HepG2 (cell line): ENCODE measurements at regions not wholly inside any gene's neighbourhood (a gene's known extent, or its start where the extent isn't known, plus 50 kb on each side); places are given as distances from the start of the nearest gene placed in this dataset.

Experiments
- ARNT ChIP-seq: fragments of 450-650 bp; IDR thresholded peaks from 2 replicates; pipeline ENCODE4 v1.6.1; 2017
- ASH2L ChIP-seq: fragments of 300-600, 200-600 bp; sonication (generic); IDR thresholded peaks from 2 replicates; pipeline ENCODE4 v1.7.0; 2017; ENCODE audit warnings: low read depth, mild to moderate bottlenecking, moderate library complexity, mixed read lengths, low read length; ENCODE audit not compliant: insufficient read length
- GPN1 ChIP-seq: sonication (generic); formaldehyde crosslinking; IDR thresholded peaks from 2 replicates; pipeline ENCODE4 v1.5.1; 2020; ENCODE audit warnings: missing genetic modification reagents, borderline replicate concordance
- MEF2D ChIP-seq: sonication (generic); formaldehyde crosslinking; IDR thresholded peaks from 2 replicates; pipeline ENCODE4 v1.5.1; 2020; ENCODE audit warnings: mild to moderate bottlenecking, missing genetic modification reagents
- NFIB ChIP-seq: sonication (generic); formaldehyde crosslinking; IDR thresholded peaks from 2 replicates; pipeline ENCODE4 v1.9.0; 2021; ENCODE audit warnings: missing genetic modification reagents, mild to moderate bottlenecking, borderline replicate concordance
- NPAS2 ChIP-seq: sonication (generic); formaldehyde crosslinking; IDR thresholded peaks from 2 replicates; pipeline ENCODE4 v1.8.0; 2022; ENCODE audit warnings: mild to moderate bottlenecking, missing genetic modification reagents, borderline replicate concordance
- PITX1 ChIP-seq: sonication (generic); formaldehyde crosslinking; IDR thresholded peaks from 2 replicates; pipeline ENCODE4 v1.5.1; 2020; ENCODE audit warnings: mild to moderate bottlenecking, missing genetic modification reagents
- POGZ ChIP-seq: sonication (generic); formaldehyde crosslinking; IDR thresholded peaks from 2 replicates; pipeline ENCODE4 v1.4.0; 2020; ENCODE audit warnings: mild to moderate bottlenecking, missing genetic modification reagents
- PPARG ChIP-seq: conservative IDR thresholded peaks from 2 replicates; pipeline ENCODE4 v1.6.1; 2016; ENCODE audit warnings: missing biosample characterization, missing genetic modification reagents
- SMC3 ChIP-seq: IDR thresholded peaks from 2 replicates; pipeline ENCODE4 v1.6.1; 2011; ENCODE audit warnings: low read length, improper control_type of control experiment
- SRY ChIP-seq: sonication (generic); formaldehyde crosslinking; IDR thresholded peaks from 2 replicates; pipeline ENCODE4 v1.8.0; 2022; ENCODE audit warnings: mild to moderate bottlenecking, missing genetic modification reagents
- ZNF12 ChIP-seq: sonication (generic); formaldehyde crosslinking; IDR thresholded peaks from 2 replicates; pipeline ENCODE4 v1.5.0; 2020; ENCODE audit warnings: missing genetic modification reagents
- ZNF251 ChIP-seq: sonication (generic); formaldehyde crosslinking; IDR thresholded peaks from 2 replicates; pipeline ENCODE4 v1.9.0; 2021; ENCODE audit warnings: mild to moderate bottlenecking, missing genetic modification reagents
- ZNF333 ChIP-seq: sonication (generic); formaldehyde crosslinking; IDR thresholded peaks from 2 replicates; pipeline ENCODE4 v1.4.0; 2020; ENCODE audit warnings: mild to moderate bottlenecking, missing genetic modification reagents, borderline replicate concordance
- ZNF781 ChIP-seq: sonication (generic); formaldehyde crosslinking; IDR thresholded peaks from 2 replicates; pipeline ENCODE4 v1.5.1; 2020; ENCODE audit warnings: borderline replicate concordance, mild to moderate bottlenecking, missing genetic modification reagents; ENCODE audit errors: not compliant biosample characterization
- TF ChIP-seq, protein P1 (sequence below): sonication (generic); formaldehyde crosslinking; IDR thresholded peaks from 2 replicates; pipeline ENCODE4; 2020; ENCODE audit warnings: missing genetic modification reagents, mild to moderate bottlenecking, borderline replicate concordance
- TF ChIP-seq, protein P2 (sequence below): sonication (generic); formaldehyde crosslinking; IDR thresholded peaks from 2 replicates; pipeline ENCODE4 v1.5.1; 2020; ENCODE audit warnings: mild to moderate bottlenecking, missing genetic modification reagents, moderate library complexity
- TF ChIP-seq, protein P3 (sequence below): sonication (generic); formaldehyde crosslinking; IDR thresholded peaks from 2 replicates; pipeline ENCODE4 v1.5.0; 2020; ENCODE audit warnings: missing genetic modification reagents
- TF ChIP-seq, protein P4 (sequence below): IDR thresholded peaks from 2 replicates; pipeline ENCODE4 v1.6.1; 2016; ENCODE audit warnings: low read depth, borderline replicate concordance
- TF ChIP-seq, protein P5 (sequence below): sonication (generic); formaldehyde crosslinking; IDR thresholded peaks from 2 replicates; pipeline ENCODE4 v1.5.0; 2020; ENCODE audit warnings: mild to moderate bottlenecking, missing genetic modification reagents, moderate library complexity

DNA sequence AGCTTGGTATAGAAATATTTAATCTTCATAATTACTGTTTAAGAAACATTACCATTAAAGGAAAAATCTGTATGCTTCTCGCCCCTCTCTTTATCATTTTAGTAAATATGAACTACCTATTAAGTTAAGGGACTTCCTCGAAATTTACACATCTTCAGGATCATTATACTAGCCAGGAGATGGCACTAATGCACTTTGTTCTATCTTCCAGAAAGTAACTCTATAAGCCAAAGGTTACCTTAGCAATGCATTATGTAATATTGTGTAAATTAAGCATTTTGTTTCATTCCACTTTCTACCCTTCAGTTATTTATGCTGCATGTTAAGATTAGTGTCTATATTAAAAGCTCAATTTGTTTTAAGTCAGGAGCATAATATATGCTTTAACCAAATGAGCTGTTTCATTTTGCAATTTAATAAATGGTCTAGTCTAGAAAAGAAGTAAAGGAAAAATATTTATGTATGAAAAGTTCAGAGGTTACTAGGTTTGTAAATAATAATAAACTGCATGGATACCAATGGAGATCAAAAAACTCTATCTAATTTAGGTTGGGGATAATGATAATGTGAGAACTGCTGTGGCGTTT is 128.5 kb downstream of the ANKRD7 start (continued):
- TF ChIP-seq, protein P1, sequence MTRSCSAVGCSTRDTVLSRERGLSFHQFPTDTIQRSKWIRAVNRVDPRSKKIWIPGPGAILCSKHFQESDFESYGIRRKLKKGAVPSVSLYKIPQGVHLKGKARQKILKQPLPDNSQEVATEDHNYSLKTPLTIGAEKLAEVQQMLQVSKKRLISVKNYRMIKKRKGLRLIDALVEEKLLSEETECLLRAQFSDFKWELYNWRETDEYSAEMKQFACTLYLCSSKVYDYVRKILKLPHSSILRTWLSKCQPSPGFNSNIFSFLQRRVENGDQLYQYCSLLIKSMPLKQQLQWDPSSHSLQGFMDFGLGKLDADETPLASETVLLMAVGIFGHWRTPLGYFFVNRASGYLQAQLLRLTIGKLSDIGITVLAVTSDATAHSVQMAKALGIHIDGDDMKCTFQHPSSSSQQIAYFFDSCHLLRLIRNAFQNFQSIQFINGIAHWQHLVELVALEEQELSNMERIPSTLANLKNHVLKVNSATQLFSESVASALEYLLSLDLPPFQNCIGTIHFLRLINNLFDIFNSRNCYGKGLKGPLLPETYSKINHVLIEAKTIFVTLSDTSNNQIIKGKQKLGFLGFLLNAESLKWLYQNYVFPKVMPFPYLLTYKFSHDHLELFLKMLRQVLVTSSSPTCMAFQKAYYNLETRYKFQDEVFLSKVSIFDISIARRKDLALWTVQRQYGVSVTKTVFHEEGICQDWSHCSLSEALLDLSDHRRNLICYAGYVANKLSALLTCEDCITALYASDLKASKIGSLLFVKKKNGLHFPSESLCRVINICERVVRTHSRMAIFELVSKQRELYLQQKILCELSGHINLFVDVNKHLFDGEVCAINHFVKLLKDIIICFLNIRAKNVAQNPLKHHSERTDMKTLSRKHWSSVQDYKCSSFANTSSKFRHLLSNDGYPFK (CRISPR knock-in tag) = no peak
- TF ChIP-seq ASH2L (no peak), ZNF251 (CRISPR knock-in tag) (no peak), POGZ (no peak), SRY (CRISPR knock-in tag) (no peak), ZNF781 (CRISPR knock-in tag) (no peak), GPN1 (CRISPR knock-in tag) (no peak), ZNF12 (CRISPR knock-in tag) (no peak), SMC3 (peak; percentile 16; the same call in 1 of the 2 replicates), PPARG (peak; percentile 92), ARNT (no peak), NFIB (CRISPR knock-in tag) (no peak), PITX1 (CRISPR knock-in tag) (no peak), MEF2D (no peak), ZNF333 (no peak), NPAS2 (CRISPR knock-in tag) (no peak)
- TF ChIP-seq, protein P2, sequence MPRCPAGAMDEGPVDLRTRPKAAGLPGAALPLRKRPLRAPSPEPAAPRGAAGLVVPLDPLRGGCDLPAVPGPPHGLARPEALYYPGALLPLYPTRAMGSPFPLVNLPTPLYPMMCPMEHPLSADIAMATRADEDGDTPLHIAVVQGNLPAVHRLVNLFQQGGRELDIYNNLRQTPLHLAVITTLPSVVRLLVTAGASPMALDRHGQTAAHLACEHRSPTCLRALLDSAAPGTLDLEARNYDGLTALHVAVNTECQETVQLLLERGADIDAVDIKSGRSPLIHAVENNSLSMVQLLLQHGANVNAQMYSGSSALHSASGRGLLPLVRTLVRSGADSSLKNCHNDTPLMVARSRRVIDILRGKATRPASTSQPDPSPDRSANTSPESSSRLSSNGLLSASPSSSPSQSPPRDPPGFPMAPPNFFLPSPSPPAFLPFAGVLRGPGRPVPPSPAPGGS = no peak
- TF ChIP-seq, protein P3, sequence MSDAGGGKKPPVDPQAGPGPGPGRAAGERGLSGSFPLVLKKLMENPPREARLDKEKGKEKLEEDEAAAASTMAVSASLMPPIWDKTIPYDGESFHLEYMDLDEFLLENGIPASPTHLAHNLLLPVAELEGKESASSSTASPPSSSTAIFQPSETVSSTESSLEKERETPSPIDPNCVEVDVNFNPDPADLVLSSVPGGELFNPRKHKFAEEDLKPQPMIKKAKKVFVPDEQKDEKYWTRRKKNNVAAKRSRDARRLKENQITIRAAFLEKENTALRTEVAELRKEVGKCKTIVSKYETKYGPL (CRISPR knock-in tag) = no peak
- TF ChIP-seq, protein P4, sequence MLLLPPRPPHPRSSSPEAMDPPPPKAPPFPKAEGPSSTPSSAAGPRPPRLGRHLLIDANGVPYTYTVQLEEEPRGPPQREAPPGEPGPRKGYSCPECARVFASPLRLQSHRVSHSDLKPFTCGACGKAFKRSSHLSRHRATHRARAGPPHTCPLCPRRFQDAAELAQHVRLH = no peak
- TF ChIP-seq, protein P5, sequence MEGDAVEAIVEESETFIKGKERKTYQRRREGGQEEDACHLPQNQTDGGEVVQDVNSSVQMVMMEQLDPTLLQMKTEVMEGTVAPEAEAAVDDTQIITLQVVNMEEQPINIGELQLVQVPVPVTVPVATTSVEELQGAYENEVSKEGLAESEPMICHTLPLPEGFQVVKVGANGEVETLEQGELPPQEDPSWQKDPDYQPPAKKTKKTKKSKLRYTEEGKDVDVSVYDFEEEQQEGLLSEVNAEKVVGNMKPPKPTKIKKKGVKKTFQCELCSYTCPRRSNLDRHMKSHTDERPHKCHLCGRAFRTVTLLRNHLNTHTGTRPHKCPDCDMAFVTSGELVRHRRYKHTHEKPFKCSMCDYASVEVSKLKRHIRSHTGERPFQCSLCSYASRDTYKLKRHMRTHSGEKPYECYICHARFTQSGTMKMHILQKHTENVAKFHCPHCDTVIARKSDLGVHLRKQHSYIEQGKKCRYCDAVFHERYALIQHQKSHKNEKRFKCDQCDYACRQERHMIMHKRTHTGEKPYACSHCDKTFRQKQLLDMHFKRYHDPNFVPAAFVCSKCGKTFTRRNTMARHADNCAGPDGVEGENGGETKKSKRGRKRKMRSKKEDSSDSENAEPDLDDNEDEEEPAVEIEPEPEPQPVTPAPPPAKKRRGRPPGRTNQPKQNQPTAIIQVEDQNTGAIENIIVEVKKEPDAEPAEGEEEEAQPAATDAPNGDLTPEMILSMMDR (CRISPR knock-in tag) = peak; percentile 57
